ENCODE measurements at regions not wholly inside any gene's neighbourhood (a gene's known extent, or its start where the extent isn't known, plus 50 kb on each side); places are given as distances from the start of the nearest gene placed in this dataset.

- TF ChIP-seq ZNF462 (CRISPR knock-in tag; IDR thresholded peaks at IDR 0.05) = no peak
These were observed 1577.2 kb upstream of the LRRTM3 start (continued) for GRCh38 chr10:65348637-65349036.

- TF ChIP-seq EZH2 (IDR thresholded peaks at IDR 0.05; ENCODE audit: low read depth, unreplicated experiment) (no peak), REST (IDR thresholded peaks at IDR 0.05; ENCODE audit: unreplicated experiment) (no peak), CTCF (conservative IDR thresholded peaks at IDR 0.05; ENCODE audit: low read depth in 2 of 2) (no peak), CREB1 (CRISPR knock-in tag; IDR thresholded peaks at IDR 0.05; ENCODE audit: low read depth) (no peak), ETS1 (IDR thresholded peaks at IDR 0.05) (no peak), NANOG (IDR thresholded peaks at IDR 0.05; ENCODE audit: borderline replicate concordance) (no peak), ZNF331 (CRISPR knock-in tag; IDR thresholded peaks at IDR 0.05; ENCODE audit: low read depth) (no peak), EZH2phosphoT487 (IDR thresholded peaks at IDR 0.05; ENCODE audit: unreplicated experiment) (no peak), ZNF114 (CRISPR knock-in tag; IDR thresholded peaks at IDR 0.05) (no peak)
- no peaks in the 10 kb centered on the region; the same call in 1 of the 2 replicates for H3K9me2 ChIP-seq (ENCODE audit: insufficient read depth)
- H3K4me3 ChIP-seq = no peak overlapping the region
- no peak for ATAC-seq
- no peak overlapping the region for H3K4me2 ChIP-seq
- no peaks in the 10 kb centered on the region for H3K79me2 ChIP-seq (replicated peaks; ENCODE audit: insufficient read depth)
- H4K20me1 ChIP-seq (replicated peaks; ENCODE audit: insufficient read depth) = no peaks in the 10 kb centered on the region
- H3K27me3 ChIP-seq (ENCODE audit: insufficient read depth) = no peaks in the 10 kb centered on the region
- H3K27ac Mint-ChIP-seq = no peak overlapping the region
- no peaks in the 10 kb centered on the region for H3K36me3 ChIP-seq (ENCODE audit: insufficient read depth)
- H3K27me3 Mint-ChIP-seq (ENCODE audit: insufficient read depth, low read depth, poor library complexity) = peaks cover 4% of the 10 kb centered on the region
- H3K4me1 ChIP-seq (ENCODE audit: insufficient read depth) = no peaks in the 10 kb centered on the region
- peaks cover 7% of the 10 kb centered on the region for H3K4me1 Mint-ChIP-seq
- no peak overlapping the region for H3K4me3 Mint-ChIP-seq
- H3F3A ChIP-seq (replicated peaks; ENCODE audit: low read depth) = no peaks in the 10 kb centered on the region
- DNase-seq (ENCODE audit: low spot score) = no peak
- H3K36me3 Mint-ChIP-seq (ENCODE audit: low read depth) = peaks cover 6% of the 10 kb centered on the region; the same call in 1 of the 3 replicates
- H3K9me3 Mint-ChIP-seq = peaks cover 6% of the 10 kb centered on the region; the same call in 2 of the 3 replicates
- no peak overlapping the region for H3K27ac ChIP-seq (ENCODE audit: low read depth)
- peak overlapping the region; percentile 78; the same call in 1 of the 2 replicates for H2AFZ ChIP-seq
These were observed 1575.2 kb upstream of the LRRTM3 start for GRCh38 chr10:65350611-65351010.
